IMR-90 (cell line): ENCODE measurements at regions not wholly inside any gene's neighbourhood (a gene's known extent, or its start where the extent isn't known, plus 50 kb on each side); places are given as distances from the start of the nearest gene placed in this dataset.

Experiments used
- CEBPB ChIP-seq: IDR thresholded peaks from 2 replicates; pipeline ENCODE4 v1.6.1; 2012; ENCODE audit warnings: low read depth, low read length, improper control_type of control experiment
- FOS ChIP-seq: fragments of 150-350 bp; IDR thresholded peaks from 2 replicates; pipeline ENCODE4 v1.6.1; 2016; ENCODE audit warnings: low read depth, low read length
- MAZ ChIP-seq: IDR thresholded peaks from 2 replicates; pipeline ENCODE4 v1.6.1; 2012; ENCODE audit warnings: low read depth, mild to moderate bottlenecking, low read length, improper control_type of control experiment, moderate library complexity, borderline replicate concordance
- MXI1 ChIP-seq: IDR thresholded peaks from 2 replicates; pipeline ENCODE4 v1.6.1; 2012; ENCODE audit warnings: low read depth, mild to moderate bottlenecking, low read length, moderate library complexity, borderline replicate concordance
- NFE2L2 ChIP-seq: fragments of 150-350 bp; IDR thresholded peaks from 2 replicates; pipeline ENCODE4 v1.6.1; 2016; ENCODE audit warnings: low read depth, mild to moderate bottlenecking, low read length
- POLR2A ChIP-seq: IDR thresholded peaks from 2 replicates; pipeline ENCODE4 v1.6.1; 2012; ENCODE audit warnings: mild to moderate bottlenecking, low read depth, low read length
- RAD21 ChIP-seq: IDR thresholded peaks from 2 replicates; pipeline ENCODE4 v1.6.1; 2012; ENCODE audit warnings: low read length, improper control_type of control experiment
- RCOR1 ChIP-seq: IDR thresholded peaks from 2 replicates; pipeline ENCODE4 v1.6.1; 2012; ENCODE audit warnings: mild to moderate bottlenecking, low read length, improper control_type of control experiment; ENCODE audit not compliant: insufficient replicate concordance
- SMC3 ChIP-seq: fragments of 150-350 bp; IDR thresholded peaks from 2 replicates; pipeline ENCODE4 v1.6.1; 2016; ENCODE audit warnings: low read depth, mild to moderate bottlenecking, antibody characterized with exemption, low read length, moderate library complexity
- USF2 ChIP-seq: fragments of 150-350 bp; IDR thresholded peaks from 2 replicates; pipeline ENCODE4 v1.6.1; 2017; ENCODE audit warnings: mild to moderate bottlenecking, antibody characterized with exemption, low read length, low read depth
- TF ChIP-seq, protein P1 (sequence below): fragments of 150-350 bp; IDR thresholded peaks from 2 replicates; pipeline ENCODE4 v1.6.1; 2016; ENCODE audit warnings: low read depth, mild to moderate bottlenecking, low read length, moderate library complexity, borderline replicate concordance
- TF ChIP-seq, protein P2 (sequence below): conservative IDR thresholded peaks from 2 replicates; pipeline ENCODE4 v1.5.1; 2012; ENCODE audit warnings: mild to moderate bottlenecking, low read depth, low read length, improper control_type of control experiment

DNA sequence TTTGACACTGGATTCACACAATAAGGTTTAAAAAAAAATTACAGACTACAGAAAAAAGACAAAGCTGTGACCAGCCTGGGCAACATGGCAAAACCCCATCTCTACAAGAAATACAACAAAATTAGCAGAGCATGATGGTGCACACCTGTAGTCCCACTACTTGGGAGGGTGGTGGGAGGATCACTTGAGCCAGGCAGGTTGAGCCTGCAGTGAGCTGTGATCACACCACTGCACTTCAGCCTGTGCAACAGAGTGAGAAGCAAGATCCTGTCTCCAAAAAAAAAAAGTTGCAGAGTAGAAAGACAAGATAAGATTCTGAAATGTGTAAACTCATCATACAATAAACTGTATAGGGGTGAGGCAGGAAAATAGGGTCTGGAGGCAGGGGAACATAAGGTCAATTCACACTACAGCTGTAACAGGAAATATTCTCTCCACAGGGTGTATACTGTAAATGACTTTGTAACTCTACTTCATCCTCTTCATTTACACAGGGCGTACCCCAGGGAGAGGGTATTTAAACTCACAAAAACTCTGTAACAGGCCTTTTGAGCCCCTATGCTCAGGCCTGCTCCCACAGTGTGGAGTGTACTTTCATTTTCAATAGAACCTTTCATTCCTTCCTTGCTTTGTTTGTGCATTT, 112.6 kb upstream of the MAPK10 start:
- no peak for TF ChIP-seq POLR2A
- TF ChIP-seq, protein P1, sequence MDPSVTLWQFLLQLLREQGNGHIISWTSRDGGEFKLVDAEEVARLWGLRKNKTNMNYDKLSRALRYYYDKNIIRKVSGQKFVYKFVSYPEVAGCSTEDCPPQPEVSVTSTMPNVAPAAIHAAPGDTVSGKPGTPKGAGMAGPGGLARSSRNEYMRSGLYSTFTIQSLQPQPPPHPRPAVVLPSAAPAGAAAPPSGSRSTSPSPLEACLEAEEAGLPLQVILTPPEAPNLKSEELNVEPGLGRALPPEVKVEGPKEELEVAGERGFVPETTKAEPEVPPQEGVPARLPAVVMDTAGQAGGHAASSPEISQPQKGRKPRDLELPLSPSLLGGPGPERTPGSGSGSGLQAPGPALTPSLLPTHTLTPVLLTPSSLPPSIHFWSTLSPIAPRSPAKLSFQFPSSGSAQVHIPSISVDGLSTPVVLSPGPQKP: no peak
- TF ChIP-seq FOS: no peak
- TF ChIP-seq, protein P2, sequence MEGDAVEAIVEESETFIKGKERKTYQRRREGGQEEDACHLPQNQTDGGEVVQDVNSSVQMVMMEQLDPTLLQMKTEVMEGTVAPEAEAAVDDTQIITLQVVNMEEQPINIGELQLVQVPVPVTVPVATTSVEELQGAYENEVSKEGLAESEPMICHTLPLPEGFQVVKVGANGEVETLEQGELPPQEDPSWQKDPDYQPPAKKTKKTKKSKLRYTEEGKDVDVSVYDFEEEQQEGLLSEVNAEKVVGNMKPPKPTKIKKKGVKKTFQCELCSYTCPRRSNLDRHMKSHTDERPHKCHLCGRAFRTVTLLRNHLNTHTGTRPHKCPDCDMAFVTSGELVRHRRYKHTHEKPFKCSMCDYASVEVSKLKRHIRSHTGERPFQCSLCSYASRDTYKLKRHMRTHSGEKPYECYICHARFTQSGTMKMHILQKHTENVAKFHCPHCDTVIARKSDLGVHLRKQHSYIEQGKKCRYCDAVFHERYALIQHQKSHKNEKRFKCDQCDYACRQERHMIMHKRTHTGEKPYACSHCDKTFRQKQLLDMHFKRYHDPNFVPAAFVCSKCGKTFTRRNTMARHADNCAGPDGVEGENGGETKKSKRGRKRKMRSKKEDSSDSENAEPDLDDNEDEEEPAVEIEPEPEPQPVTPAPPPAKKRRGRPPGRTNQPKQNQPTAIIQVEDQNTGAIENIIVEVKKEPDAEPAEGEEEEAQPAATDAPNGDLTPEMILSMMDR: no peak
- no peak for TF ChIP-seq RAD21
- no peak for TF ChIP-seq MXI1
- TF ChIP-seq SMC3: no peak
- no peak for TF ChIP-seq CEBPB
- TF ChIP-seq RCOR1: no peak
- TF ChIP-seq USF2: no peak
- TF ChIP-seq NFE2L2: no peak
- no peak for TF ChIP-seq MAZ
